K562 (cell line): ENCODE measurements at regions not wholly inside any gene's neighbourhood (a gene's known extent, or its start where the extent isn't known, plus 50 kb on each side); places are given as distances from the start of the nearest gene placed in this dataset.

Experiments
- ATAC-seq: fragments of 200-7000 bp; cut with Tn5 transposase; 3 replicates; pipeline ENCODE4 v1.9.1; 2020; ENCODE audit warnings: moderate library complexity
- BruUV-seq: library from RNA; stranded (reverse); fragments of 400-500 nt; replicated peaks from 2 replicates; lab custom pipeline; 2021; lab: Mats Ljungman, UMichigan
- CTCF ChIA-PET: fragments of 300-600 bp; formaldehyde crosslinking; extraction: SDS; loops from one replicate; lab custom pipeline; 2021; ENCODE audit warnings: low intra/inter-chr PET ratio; lab: Yijun Ruan, JAX
- POLR2A ChIA-PET: fragments of 300-600, 350-650 bp; sonication (Branson Sonifier 250); formaldehyde crosslinking; extraction: SDS; loops from one replicate; lab custom pipeline; 2021; ENCODE audit warnings: antibody characterized with exemption, inconsistent platforms; lab: Yijun Ruan, JAX
- DNase-seq, 4 experiments: peaks; one replicate each; pipeline versions ENCODE4 v3.0.0 to v3.0.0-alpha.2; 2011 to 2018; ENCODE audit warnings: low spot score in 3 of 4, mixed read lengths in 3 of 4; ENCODE audit errors: extremely low read depth in 1 of 4
- FAIRE-seq: peaks from 2 replicates; lab custom pipeline; 2011; peaks lifted over from hg19 to GRCh38; lab: Jason Lieb, UNC
- H2AFZ ChIP-seq: 2 replicates; pipeline ENCODE4 v1.6.0; 2011; ENCODE audit warnings: low read depth, low read length, control low read depth, inconsistent platforms
- H3K27ac ChIP-seq: fragments of 200-600 bp; 3 replicates; pipeline ENCODE4 v1.8.0; 2011; ENCODE audit warnings: low read depth, mild to moderate bottlenecking, control low read depth, inconsistent platforms, low read length, moderate library complexity, mixed read lengths; ENCODE audit errors: extremely low read depth
- H3K27me3 ChIP-seq, 2 experiments: fragments of 300-600 bp in 1 of 2; 2 replicates in 1 of 2; 3 replicates in 1 of 2; pipeline versions ENCODE4 v1.6.0 to v1.8.0; 2011; ENCODE audit warnings: inconsistent platforms in 2 of 2, low read length in 2 of 2, mild to moderate bottlenecking in 1 of 2, mixed read lengths in 1 of 2, moderate library complexity in 1 of 2; ENCODE audit not compliant: control insufficient read depth in 2 of 2, insufficient read depth in 2 of 2
- H3K36me3 ChIP-seq: fragments of 300-600 bp; 3 replicates; pipeline ENCODE4 v1.8.0; 2011; ENCODE audit warnings: mild to moderate bottlenecking, low read length, inconsistent platforms; ENCODE audit not compliant: control insufficient read depth, insufficient read depth
- H3K4me1 ChIP-seq, 2 experiments: fragments of 200-600 bp in 1 of 2; replicated peaks in 1 of 2; 2 replicates in 1 of 2; 3 replicates in 1 of 2; pipeline versions ENCODE4 v1.5.1 to v1.8.0; 2011; ENCODE audit warnings: inconsistent platforms in 2 of 2, low read length in 2 of 2, mild to moderate bottlenecking in 1 of 2, mixed read lengths in 1 of 2, moderate library complexity in 1 of 2; ENCODE audit not compliant: control insufficient read depth in 2 of 2, insufficient read depth in 2 of 2
- H3K4me2 ChIP-seq: 2 replicates; pipeline ENCODE4 v1.6.1; 2011; ENCODE audit warnings: low read length, control low read depth, inconsistent platforms, mixed read lengths; ENCODE audit not compliant: insufficient read depth
- H3K4me3 ChIP-seq: fragments of 200-600 bp; sonication (generic), shearing (Covaris generic); 2 replicates; pipeline ENCODE4 v1.5.1; 2016; ENCODE audit warnings: control low read depth, inconsistent platforms
- H3K79me2 ChIP-seq: fragments of 200-600 bp; 3 replicates; pipeline ENCODE4 v1.8.0; 2011; ENCODE audit warnings: low read length, inconsistent platforms; ENCODE audit not compliant: control insufficient read depth, insufficient read depth
- H3K9ac ChIP-seq, 2 experiments: 2 replicates each; pipeline versions ENCODE4 v1.6.0 to v1.6.1; 2011; ENCODE audit warnings: low read depth in 2 of 2, low read length in 2 of 2, control low read depth in 1 of 2, inconsistent platforms in 1 of 2, mild to moderate bottlenecking in 1 of 2, mixed read lengths in 1 of 2; ENCODE audit not compliant: insufficient read depth in 1 of 2
- H3K9me1 ChIP-seq: one replicate; pipeline ENCODE4 v1.6.0; 2011; ENCODE audit warnings: inconsistent platforms, mild to moderate bottlenecking, low read length, moderate library complexity; ENCODE audit not compliant: control insufficient read depth, insufficient read depth
- H3K9me3 ChIP-seq: replicated peaks from 2 replicates; pipeline ENCODE4 v1.5.1; 2011; ENCODE audit warnings: low read depth, low read length, inconsistent platforms; ENCODE audit not compliant: control insufficient read depth, insufficient read depth
- H4K20me1 ChIP-seq: replicated peaks from 2 replicates; pipeline ENCODE4 v1.6.1; 2011; ENCODE audit warnings: low read length, inconsistent platforms, mixed read lengths; ENCODE audit not compliant: control insufficient read depth, insufficient read depth
- MTF1 ChIP-seq: fragments of 250-450 bp; sonication (Bioruptor Pico); IDR thresholded peaks from 2 replicates; pipeline ENCODE4 v1.9.0; 2021; ENCODE audit warnings: moderate library complexity, mild to moderate bottlenecking, inconsistent platforms, borderline replicate concordance
- SREBF1 ChIP-seq: fragments of 150-350 bp; IDR thresholded peaks from 2 replicates; pipeline ENCODE4 v1.6.1; 2014; ENCODE audit warnings: antibody characterized with exemption, low read depth, low read length, borderline replicate concordance
- TCF7 ChIP-seq: sonication (generic); IDR thresholded peaks from 2 replicates; pipeline ENCODE4 v1.6.1; 2016; ENCODE audit warnings: antibody characterized with exemption, borderline replicate concordance
- ZKSCAN8 ChIP-seq: fragments of 200-800 bp; sonication (Bioruptor generic); IDR thresholded peaks from 2 replicates; pipeline ENCODE4 v1.6.1; 2016; ENCODE audit warnings: missing genetic modification characterization, missing compliant biosample characterization
- WGBS: fragments of 100-300 bp; shearing (Covaris generic); methylation state at CpG from one replicate; pipeline ENCODE4 v1.1.6; 2016; ENCODE audit warnings: low coverage, mixed read lengths; ENCODE audit not compliant: insufficient coverage; ENCODE audit errors: missing lambda C conversion rate; 5-methylcytosine and 5-hydroxymethylcytosine counted together
- in situ Hi-C: fragments of 300-500 bp; cut with MboI; formaldehyde crosslinking; loops from 4 replicates; pipeline ENCODE4 v1.15.0; 2018; ENCODE audit warnings: inconsistent platforms, mixed read lengths
- intact Hi-C: fragments of 100-400 bp; cut with micrococcal nuclease; formaldehyde crosslinking; loops from 2 replicates; pipeline ENCODE4 v1.14.2; 2022
- TF ChIP-seq, protein P1 (sequence below): fragments of 450-650 bp; formaldehyde crosslinking; IDR thresholded peaks from 2 replicates; pipeline ENCODE4 v1.4.0; 2020; ENCODE audit warnings: mild to moderate bottlenecking, mixed read lengths

DNA sequence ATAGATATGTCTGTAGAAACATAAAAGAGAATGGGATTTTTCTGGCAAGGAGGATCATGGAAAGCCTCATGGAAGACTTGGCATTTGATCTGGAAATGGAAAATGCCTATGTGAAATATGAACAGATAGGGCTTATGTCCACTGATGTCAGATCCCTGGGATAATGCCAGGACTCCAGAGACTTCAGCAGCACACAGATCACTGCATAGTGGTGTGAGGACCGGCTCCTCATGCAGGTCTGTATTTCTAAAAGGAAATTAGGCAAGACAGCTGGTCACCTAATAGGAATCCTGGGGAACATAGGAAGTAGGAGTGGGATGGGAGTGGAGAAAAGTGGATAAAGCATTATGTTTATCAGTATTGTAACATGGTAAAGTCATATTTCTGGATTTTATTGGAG lies 56.8 kb upstream of the IPO9 start:
- intact Hi-C loops = no loop called here
- TF ChIP-seq ZKSCAN8 (CRISPR knock-in tag) (peak; percentile 29; the same call in 1 of the 2 replicates), TCF7 (no peak)
- Histone ChIP-seq H3K4me2 (no peak overlapping the region), H2AFZ (no peak overlapping the region), H3K9me3 (no peaks in the 10 kb centered on the region), H3K79me2 (no peaks in the 10 kb centered on the region), H4K20me1 (no peaks in the 10 kb centered on the region), H3K36me3 (no peaks in the 10 kb centered on the region), H3K9ac (no peak overlapping the region), H3K27me3 (no peaks in the 10 kb centered on the region; a peak in 1 of 5 replicates), H3K27ac (no peak overlapping the region), H3K4me3 (no peak overlapping the region), H3K4me1 (no peaks in the 10 kb centered on the region; a peak in 1 of 5 replicates), H3K9me1 (no peaks in the 10 kb centered on the region)
- BruUV-seq = no TSS peak
- ChIA-PET POLR2A (interaction anchor here (1.5 kb wide), 1 partner anchor 17 kb away, joined by 4 read pairs; no protein-coding TSS in a partner anchor), CTCF (no interaction called here)
- ATAC-seq (no peak), FAIRE-seq (no peak), DNase-seq (no peak)
- 9% methylated on average over 1 of the region's 1 CpG for WGBS
- in situ Hi-C loops = no loop called here

DNA sequence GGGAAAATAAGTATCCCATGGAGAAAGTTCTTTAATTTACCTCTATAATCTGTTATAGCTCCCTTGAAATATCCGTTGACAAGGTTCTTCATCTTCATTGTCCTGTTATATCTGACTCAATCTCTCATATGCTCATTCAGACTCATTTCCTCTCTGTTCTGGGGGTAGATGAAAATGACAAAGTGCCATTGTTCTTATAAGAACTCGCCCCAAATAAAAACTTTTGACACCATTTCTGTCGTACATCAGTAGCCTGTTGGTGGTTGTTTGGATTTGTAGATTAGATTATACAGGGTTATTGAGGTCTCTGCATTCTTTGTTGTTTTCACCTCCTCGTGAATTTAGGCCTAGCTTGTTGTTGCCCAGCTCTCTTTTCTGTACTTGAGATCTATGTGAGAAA lies 55.2 kb upstream of the IPO9 start:
- no TSS peak for BruUV-seq
- no peak for FAIRE-seq

More for the DNA sequence above, 55.2 kb upstream of the IPO9 start:
- H3K27me3 ChIP-seq = no peaks in the 10 kb centered on the region; a peak in 1 of 5 replicates
- no peaks in the 10 kb centered on the region for H3K9me3 ChIP-seq
- TF ChIP-seq MTF1 (CRISPR knock-in tag) (no peak), SREBF1 (no peak)
- TF ChIP-seq, protein P1, sequence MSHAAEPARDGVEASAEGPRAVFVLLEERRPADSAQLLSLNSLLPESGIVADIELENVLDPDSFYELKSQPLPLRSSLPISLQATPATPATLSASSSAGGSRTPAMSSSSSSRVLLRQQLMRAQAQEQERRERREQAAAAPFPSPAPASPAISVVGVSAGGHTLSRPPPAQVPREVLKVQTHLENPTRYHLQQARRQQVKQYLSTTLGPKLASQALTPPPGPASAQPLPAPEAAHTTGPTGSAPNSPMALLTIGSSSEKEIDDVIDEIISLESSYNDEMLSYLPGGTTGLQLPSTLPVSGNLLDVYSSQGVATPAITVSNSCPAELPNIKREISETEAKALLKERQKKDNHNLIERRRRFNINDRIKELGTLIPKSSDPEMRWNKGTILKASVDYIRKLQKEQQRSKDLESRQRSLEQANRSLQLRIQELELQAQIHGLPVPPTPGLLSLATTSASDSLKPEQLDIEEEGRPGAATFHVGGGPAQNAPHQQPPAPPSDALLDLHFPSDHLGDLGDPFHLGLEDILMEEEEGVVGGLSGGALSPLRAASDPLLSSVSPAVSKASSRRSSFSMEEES = no peak
- TF ChIP-seq, all 486 proteins: peak for 0
- no peak overlapping the region for H3K9ac ChIP-seq
- H3K4me2 ChIP-seq = no peak overlapping the region
- ChIA-PET POLR2A (interaction anchor here (0.6 to 2.4 kb wide), 5 partner anchors 8 to 789 kb away, joined by 3 to 13 read pairs (median 5); no protein-coding TSS in a partner anchor), CTCF (no interaction called here)
- no peak overlapping the region for H3K4me3 ChIP-seq
- DNase-seq (no peak), ATAC-seq (no peak)
- H4K20me1 ChIP-seq = no peaks in the 10 kb centered on the region
- intact Hi-C loops = no loop called here
- no peaks in the 10 kb centered on the region for H3K9me1 ChIP-seq
- no peak overlapping the region for H3K27ac ChIP-seq
- H2AFZ ChIP-seq = no peak overlapping the region
- no peaks in the 10 kb centered on the region for H3K79me2 ChIP-seq
- 6% methylated on average over 4 of the region's 4 CpGs for WGBS
- H3K4me1 ChIP-seq = peaks cover 0 to 8% of the 10 kb centered on the region in 2 experiments; a peak in 1 of 5 replicates
- no peaks in the 10 kb centered on the region for H3K36me3 ChIP-seq
- in situ Hi-C loops = no loop called here
